ENCODE measurements at regions not wholly inside any gene's neighbourhood (a gene's known extent, or its start where the extent isn't known, plus 50 kb on each side); places are given as distances from the start of the nearest gene placed in this dataset.

DNA sequence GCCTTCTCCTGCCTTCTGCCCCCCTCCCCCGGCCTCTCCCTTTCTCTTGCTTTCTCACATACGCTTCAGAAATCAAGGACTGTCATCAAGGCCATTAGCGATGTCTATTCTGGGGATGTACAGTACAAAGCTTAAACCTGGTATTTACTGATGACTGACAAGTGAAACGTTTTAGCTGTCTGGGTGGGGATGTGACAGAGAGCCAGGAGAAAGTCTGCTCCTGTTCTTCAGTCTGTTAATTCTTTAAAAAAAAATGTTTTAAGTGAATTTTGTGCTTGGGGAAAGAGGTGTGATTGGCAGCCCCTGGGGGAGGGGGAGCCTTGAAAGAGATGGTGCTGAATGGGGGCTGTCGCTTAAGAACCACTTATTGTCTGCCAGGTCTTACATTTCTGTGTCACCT, 283.0 kb upstream of the PLXNA2 start:
- TF ChIP-seq, protein P1, sequence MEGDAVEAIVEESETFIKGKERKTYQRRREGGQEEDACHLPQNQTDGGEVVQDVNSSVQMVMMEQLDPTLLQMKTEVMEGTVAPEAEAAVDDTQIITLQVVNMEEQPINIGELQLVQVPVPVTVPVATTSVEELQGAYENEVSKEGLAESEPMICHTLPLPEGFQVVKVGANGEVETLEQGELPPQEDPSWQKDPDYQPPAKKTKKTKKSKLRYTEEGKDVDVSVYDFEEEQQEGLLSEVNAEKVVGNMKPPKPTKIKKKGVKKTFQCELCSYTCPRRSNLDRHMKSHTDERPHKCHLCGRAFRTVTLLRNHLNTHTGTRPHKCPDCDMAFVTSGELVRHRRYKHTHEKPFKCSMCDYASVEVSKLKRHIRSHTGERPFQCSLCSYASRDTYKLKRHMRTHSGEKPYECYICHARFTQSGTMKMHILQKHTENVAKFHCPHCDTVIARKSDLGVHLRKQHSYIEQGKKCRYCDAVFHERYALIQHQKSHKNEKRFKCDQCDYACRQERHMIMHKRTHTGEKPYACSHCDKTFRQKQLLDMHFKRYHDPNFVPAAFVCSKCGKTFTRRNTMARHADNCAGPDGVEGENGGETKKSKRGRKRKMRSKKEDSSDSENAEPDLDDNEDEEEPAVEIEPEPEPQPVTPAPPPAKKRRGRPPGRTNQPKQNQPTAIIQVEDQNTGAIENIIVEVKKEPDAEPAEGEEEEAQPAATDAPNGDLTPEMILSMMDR (IDR thresholded peaks at IDR 0.05; ENCODE audit: insufficient read depth, low read length, missing control alignments), result no peak
- CTCF ChIA-PET, result no interaction called here
- no peak for DNase-seq (ENCODE audit: low read depth, low spot score)
- POLR2A ChIA-PET, result no interaction called here
- H3K4me3 ChIP-seq (ENCODE audit: low read depth, low read length), result no peak overlapping the region

DNA sequence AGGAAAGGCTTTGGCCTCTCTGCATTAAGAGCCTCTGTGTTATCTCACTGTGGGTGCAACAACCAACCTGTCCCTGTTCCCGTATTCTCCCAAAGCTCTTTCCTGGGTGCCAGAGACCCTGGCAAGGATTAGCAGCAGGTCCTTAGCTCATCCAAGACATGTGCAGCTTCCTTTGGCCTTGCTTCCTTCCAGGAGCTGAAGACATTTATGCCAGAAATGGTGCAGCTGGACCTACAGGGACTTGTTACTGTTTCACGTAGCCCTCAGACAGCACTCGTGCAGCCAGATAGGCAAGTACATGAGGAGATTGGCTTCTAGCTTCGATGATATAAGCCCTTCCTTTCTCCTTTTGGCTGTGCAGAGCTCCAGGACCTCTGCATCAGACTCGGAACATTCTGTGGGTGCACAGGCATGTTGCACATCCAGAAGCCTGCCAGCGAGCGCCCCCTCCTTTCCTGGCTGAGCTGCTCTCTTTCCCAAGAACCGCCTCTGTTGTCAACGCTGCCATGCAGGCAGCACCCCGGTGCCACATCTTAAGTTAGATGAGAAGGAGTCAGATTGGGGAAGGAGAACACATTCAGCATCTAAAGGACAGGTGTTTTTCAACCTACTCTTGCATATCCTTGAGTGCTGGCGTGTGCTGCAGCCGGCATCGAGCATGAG, 284.5 kb upstream of the PLXNA2 start:
- TF ChIP-seq, protein P1 (IDR thresholded peaks at IDR 0.05; ENCODE audit: insufficient read depth, low read length, missing control alignments), result no peak
- DNase-seq (ENCODE audit: low read depth, low spot score), result no peak
- ChIA-PET POLR2A (no interaction called here), CTCF (no interaction called here)
- H3K4me3 ChIP-seq (ENCODE audit: low read depth, low read length), result no peak overlapping the region

DNA sequence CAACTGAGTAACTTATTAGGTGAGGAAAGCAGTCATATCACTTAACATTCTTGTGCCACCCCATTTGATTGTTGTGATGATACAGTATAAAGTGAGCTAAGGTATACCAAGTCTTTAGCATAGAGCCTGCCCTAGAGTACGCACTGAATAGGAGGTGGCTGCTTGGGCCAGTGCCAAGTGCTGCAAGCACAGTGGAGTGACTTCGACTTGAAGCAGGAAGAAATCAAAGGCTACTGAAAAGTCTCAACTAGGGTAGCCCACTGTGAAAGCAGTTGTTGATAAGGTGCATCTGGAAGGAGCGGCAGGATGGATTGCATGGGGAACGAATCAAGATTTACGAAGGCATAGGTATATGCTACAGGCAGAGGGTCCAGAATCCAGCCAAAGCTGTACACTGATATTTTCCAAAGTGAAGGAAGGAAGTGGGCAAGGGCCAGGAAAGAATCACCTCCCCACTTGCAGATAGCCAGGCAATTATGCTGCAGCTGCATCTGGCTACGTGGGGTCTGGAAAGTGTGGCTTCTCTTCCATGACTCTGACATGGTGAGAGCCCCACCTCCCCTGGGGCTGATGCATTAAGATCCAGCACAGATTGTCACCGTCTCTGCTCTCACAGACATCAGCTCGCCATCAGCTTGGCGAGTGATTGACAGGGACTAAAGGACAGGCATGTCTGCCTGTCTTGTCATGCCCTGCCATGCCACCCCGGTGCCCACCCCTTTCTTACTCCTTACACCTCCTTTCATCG, 287.0 kb upstream of the PLXNA2 start:
- TF ChIP-seq, protein P1 (IDR thresholded peaks at IDR 0.05; ENCODE audit: insufficient read depth, low read length, missing control alignments), result no peak
- POLR2A ChIA-PET, result no interaction called here
- H3K4me3 ChIP-seq (ENCODE audit: low read depth, low read length), result no peak overlapping the region
- no peak for DNase-seq (ENCODE audit: low read depth, low spot score)
- CTCF ChIA-PET, result no interaction called here

DNA sequence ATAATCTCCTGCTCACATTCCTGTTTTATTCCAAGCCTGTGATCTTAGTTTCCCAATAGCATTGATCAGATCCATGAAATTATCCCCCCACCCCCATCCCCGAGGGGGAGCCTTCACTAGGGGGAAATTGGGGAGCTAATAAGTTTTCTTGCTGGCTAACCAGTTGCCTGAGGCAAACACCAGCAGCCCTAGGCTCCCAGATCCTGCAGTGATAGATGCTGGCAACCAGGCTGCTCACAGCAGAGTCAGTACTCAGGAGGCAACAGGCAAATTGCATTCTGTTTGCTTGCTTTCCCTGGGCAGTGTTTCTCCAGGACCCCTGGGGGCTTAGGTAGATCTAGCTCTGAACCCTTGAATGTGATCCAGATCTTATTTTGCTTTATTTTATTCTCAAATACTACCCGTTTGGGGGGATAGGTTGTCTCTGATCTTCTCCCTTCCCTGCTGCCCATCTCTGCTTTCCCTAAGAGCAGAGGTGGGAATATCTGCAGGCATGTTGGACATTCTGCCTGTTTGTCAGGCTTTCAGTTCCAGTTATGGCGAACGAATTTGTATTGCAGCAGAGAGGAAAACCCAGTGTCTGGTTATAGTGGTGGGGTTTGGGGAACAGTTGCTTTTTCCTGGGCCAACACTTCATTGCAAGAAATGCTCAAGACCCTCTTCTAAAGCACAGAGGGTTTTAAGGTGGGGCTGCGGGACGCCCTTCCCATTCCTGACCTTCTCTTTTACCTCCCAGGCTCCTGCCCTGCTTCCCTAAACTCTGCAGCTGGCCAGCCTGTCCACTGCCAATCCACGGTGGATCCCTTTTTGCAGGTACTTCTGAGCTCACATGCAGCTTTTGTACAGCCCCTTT, 289.8 kb upstream of the PLXNA2 start:
- CTCF ChIA-PET, result no interaction called here
- no peak for DNase-seq (ENCODE audit: low read depth, low spot score)
- POLR2A ChIA-PET, result no interaction called here
- no peak overlapping the region for H3K4me3 ChIP-seq (ENCODE audit: low read depth, low read length)
- TF ChIP-seq, protein P1 (IDR thresholded peaks at IDR 0.05; ENCODE audit: insufficient read depth, low read length, missing control alignments), result no peak

DNA sequence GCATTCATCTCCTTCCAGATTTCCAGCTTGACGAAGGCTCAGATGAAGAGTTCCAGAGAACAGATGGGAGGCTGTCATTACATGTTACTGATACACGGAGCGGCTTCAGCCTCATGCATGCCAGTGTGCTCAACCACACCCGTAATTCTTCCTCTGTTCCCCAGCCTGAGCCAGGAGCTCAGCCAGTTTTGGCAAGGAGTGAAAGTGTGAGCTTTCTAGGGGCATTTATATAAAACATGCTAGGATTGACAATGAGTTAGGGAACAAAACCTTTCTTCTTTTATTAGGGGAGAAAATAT, 290.4 kb upstream of the PLXNA2 start:
- CTCF ChIA-PET, result no interaction called here
- TF ChIP-seq, protein P1 (IDR thresholded peaks at IDR 0.05; ENCODE audit: insufficient read depth, low read length, missing control alignments), result no peak
- no peak for DNase-seq (ENCODE audit: low read depth, low spot score)
- POLR2A ChIA-PET, result no interaction called here
- H3K4me3 ChIP-seq (ENCODE audit: low read depth, low read length), result no peak overlapping the region

DNA sequence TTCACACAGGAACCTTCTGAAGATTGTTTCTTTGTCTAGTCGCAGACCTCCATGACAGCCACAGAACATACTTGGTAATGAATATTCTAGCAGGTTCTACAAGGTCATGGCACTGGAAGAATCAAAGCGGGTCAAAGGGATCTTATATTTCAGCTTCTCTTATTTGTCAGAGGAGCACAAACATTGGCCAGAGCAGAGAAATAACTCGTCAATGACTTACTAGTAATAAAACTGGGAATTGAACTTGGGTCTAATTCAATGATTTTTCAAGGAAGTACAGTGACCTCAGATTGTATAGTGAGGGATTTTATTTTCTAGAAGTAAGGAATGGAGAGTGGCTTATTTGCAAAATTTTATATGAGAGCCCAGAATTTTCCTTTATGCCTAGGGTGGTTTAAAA, 290.8 kb upstream of the PLXNA2 start:
- TF ChIP-seq, protein P1 (IDR thresholded peaks at IDR 0.05; ENCODE audit: insufficient read depth, low read length, missing control alignments), result no peak
- ChIA-PET POLR2A (no interaction called here), CTCF (no interaction called here)
- DNase-seq (ENCODE audit: low read depth, low spot score), result no peak
- no peak overlapping the region for H3K4me3 ChIP-seq (ENCODE audit: low read depth, low read length)

Data from AG04449 (cell line).